A673 (cell line): ENCODE measurements at regions not wholly inside any gene's neighbourhood (a gene's known extent, or its start where the extent isn't known, plus 50 kb on each side); places are given as distances from the start of the nearest gene placed in this dataset.

ENCODE experiments used
- BruUV-seq: library from RNA; stranded (reverse); fragments of 400-500 nt; replicated peaks from 2 replicates; lab custom pipeline; 2021; lab: Mats Ljungman, UMichigan
- CTCF ChIA-PET: fragments of 300-600 bp; sonication (Branson Sonifier 250); formaldehyde crosslinking; loops from one replicate; lab custom pipeline; 2022; ENCODE audit warnings: antibody characterized with exemption; lab: Charles Lee
- POLR2A ChIA-PET: fragments of 300-600 bp; sonication (Branson Sonifier 250); formaldehyde crosslinking; loops from one replicate; lab custom pipeline; 2022; ENCODE audit warnings: antibody characterized with exemption; ENCODE audit not compliant: low non-redundant PET; lab: Charles Lee
- DNase-seq: peaks from one replicate; pipeline ENCODE4 v3.0.0-alpha.2; 2015; ENCODE audit warnings: low spot score
- H3K27ac ChIP-seq: fragments of 200-600 bp; sonication (generic); 2 replicates; pipeline ENCODE4 v1.5.1; 2016; ENCODE audit warnings: mixed run types, low read depth, mild to moderate bottlenecking, mixed read lengths, antibody characterized with exemption, low read length; ENCODE audit not compliant: poor library complexity, severe bottlenecking
- H3K27me3 ChIP-seq: fragments of 200-600 bp; sonication (generic); replicated peaks from 2 replicates; pipeline ENCODE4 v1.6.1; 2017; ENCODE audit warnings: mixed run types, low read depth, mild to moderate bottlenecking, mixed read lengths, antibody characterized with exemption, low read length; ENCODE audit not compliant: insufficient read depth, poor library complexity
- H3K36me3 ChIP-seq: fragments of 200-600 bp; sonication (generic); 2 replicates; pipeline ENCODE4 v1.6.1; 2016; ENCODE audit warnings: mixed run types, mild to moderate bottlenecking, mixed read lengths, antibody characterized with exemption, low read length; ENCODE audit not compliant: insufficient read depth, poor library complexity, severe bottlenecking
- H3K4me1 ChIP-seq: fragments of 200-600 bp; sonication (generic); 2 replicates; pipeline ENCODE4 v1.6.1; 2017; ENCODE audit warnings: mixed run types, mild to moderate bottlenecking, mixed read lengths, antibody characterized with exemption, low read length; ENCODE audit not compliant: insufficient read depth, poor library complexity, severe bottlenecking
- H3K4me3 ChIP-seq: fragments of 200-600 bp; sonication (generic); 2 replicates; pipeline ENCODE4 v1.5.1; 2016; ENCODE audit warnings: low read depth, mixed run types, mild to moderate bottlenecking, mixed read lengths, low read length; ENCODE audit not compliant: poor library complexity, severe bottlenecking
- H3K9me3 ChIP-seq: fragments of 200-600 bp; sonication (generic); 2 replicates; pipeline ENCODE4 v1.6.1; 2016; ENCODE audit warnings: mixed run types, low read depth, mild to moderate bottlenecking, mixed read lengths, antibody characterized with exemption, low read length; ENCODE audit not compliant: poor library complexity, severe bottlenecking
- EZH2 ChIP-seq: fragments of 200-600 bp; sonication (generic); IDR thresholded peaks from 2 replicates; pipeline ENCODE4 v1.6.1; 2017; ENCODE audit warnings: borderline replicate concordance, low read depth, mild to moderate bottlenecking, mixed read lengths, antibody characterized with exemption, low read length; ENCODE audit not compliant: poor library complexity, severe bottlenecking
- intact Hi-C: fragments of 100-400 bp; cut with micrococcal nuclease; formaldehyde crosslinking; loops from one replicate; pipeline ENCODE4 v1.10.0; 2022; ENCODE audit not compliant: unreplicated experiment
- TF ChIP-seq, protein P1 (sequence below): fragments of 300-800, 200-600 bp; sonication (generic); conservative IDR thresholded peaks from 2 replicates; pipeline ENCODE4 v1.5.1; 2017; ENCODE audit warnings: low read depth, mild to moderate bottlenecking, antibody characterized with exemption, low read length, moderate library complexity, mixed read lengths

DNA sequence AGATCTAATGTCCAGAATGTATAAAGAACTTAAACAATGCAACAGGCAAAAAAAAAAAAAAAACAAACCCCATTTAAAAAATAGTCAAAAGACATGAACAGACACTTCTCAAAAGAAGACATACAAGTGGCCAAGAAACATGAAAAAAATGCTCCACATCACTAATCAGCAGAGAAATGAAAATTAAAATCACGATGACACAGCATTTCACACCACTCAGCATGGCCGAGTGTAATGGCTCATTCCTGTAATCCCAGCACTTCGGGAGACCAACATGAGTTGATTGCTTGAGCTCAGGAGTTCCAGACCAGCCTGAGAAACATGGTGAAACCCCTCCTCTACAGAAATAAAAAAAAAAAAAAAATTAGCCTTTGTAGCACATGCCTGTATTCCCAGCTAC lies 701.4 kb upstream of the NRSN1 start:
- Histone ChIP-seq H3K36me3 (no peaks in the 10 kb centered on the region), H3K4me3 (no peak overlapping the region), H3K4me1 (no peaks in the 10 kb centered on the region), H3K9me3 (no peaks in the 10 kb centered on the region), H3K27ac (no peak overlapping the region), H3K27me3 (no peaks in the 10 kb centered on the region)
- CTCF ChIA-PET = no interaction called here
- BruUV-seq = no TSS peak
- TF ChIP-seq EZH2 = no peak
- TF ChIP-seq, protein P1, sequence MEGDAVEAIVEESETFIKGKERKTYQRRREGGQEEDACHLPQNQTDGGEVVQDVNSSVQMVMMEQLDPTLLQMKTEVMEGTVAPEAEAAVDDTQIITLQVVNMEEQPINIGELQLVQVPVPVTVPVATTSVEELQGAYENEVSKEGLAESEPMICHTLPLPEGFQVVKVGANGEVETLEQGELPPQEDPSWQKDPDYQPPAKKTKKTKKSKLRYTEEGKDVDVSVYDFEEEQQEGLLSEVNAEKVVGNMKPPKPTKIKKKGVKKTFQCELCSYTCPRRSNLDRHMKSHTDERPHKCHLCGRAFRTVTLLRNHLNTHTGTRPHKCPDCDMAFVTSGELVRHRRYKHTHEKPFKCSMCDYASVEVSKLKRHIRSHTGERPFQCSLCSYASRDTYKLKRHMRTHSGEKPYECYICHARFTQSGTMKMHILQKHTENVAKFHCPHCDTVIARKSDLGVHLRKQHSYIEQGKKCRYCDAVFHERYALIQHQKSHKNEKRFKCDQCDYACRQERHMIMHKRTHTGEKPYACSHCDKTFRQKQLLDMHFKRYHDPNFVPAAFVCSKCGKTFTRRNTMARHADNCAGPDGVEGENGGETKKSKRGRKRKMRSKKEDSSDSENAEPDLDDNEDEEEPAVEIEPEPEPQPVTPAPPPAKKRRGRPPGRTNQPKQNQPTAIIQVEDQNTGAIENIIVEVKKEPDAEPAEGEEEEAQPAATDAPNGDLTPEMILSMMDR = no peak
- POLR2A ChIA-PET = no interaction called here
- DNase-seq = no peak
- intact Hi-C loops = no loop called here

- H3K36me3 ChIP-seq = no peaks in the 10 kb centered on the region
- TF ChIP-seq, protein P1 = no peak
- no peak for TF ChIP-seq EZH2
- no peaks in the 10 kb centered on the region for H3K4me1 ChIP-seq
- intact Hi-C loops = no loop called here
- H3K27ac ChIP-seq = no peak overlapping the region
- DNase-seq = no peak
- no peaks in the 10 kb centered on the region for H3K9me3 ChIP-seq
- H3K4me3 ChIP-seq = no peak overlapping the region
- ChIA-PET CTCF (no interaction called here), POLR2A (interaction anchor here (0.6 kb wide), 1 partner anchor 1907 kb away, joined by 3 read pairs; no protein-coding TSS in a partner anchor)
- no peaks in the 10 kb centered on the region for H3K27me3 ChIP-seq
- BruUV-seq = no TSS peak
These were observed 690.9 kb upstream of the NRSN1 start for GRCh38 chr6:23435126-23435525.

DNA sequence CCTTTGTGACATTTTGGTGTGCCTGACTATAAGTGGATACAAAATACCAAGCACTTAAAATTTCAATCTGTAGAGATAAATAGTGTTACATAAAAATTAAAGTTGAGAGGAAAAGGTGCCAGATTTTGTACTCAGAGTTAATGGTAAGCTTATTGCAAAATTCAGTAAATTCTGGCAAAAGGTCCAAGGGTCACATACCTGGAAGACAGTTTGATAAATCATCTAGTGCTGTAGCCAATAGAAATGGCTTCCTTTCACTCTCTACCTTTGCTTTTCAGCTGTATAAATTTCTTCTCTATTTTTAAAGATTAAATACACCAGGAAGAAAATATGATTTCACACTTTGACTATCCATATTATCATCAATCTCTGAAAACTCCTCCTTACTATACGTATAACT lies 690.2 kb upstream of the NRSN1 start:
- H3K36me3 ChIP-seq = no peaks in the 10 kb centered on the region
- no peaks in the 10 kb centered on the region for H3K9me3 ChIP-seq
- no peak for DNase-seq
- ChIA-PET CTCF (no interaction called here), POLR2A (no interaction called here)
- intact Hi-C loops = no loop called here
- TF ChIP-seq EZH2 = no peak
- TF ChIP-seq, protein P1 = no peak
- H3K27ac ChIP-seq = no peak overlapping the region
- H3K4me1 ChIP-seq = no peaks in the 10 kb centered on the region
- H3K4me3 ChIP-seq = no peak overlapping the region
- H3K27me3 ChIP-seq = no peaks in the 10 kb centered on the region
- BruUV-seq = no TSS peak
